ENCODE measurements at regions not wholly inside any gene's neighbourhood (a gene's known extent, or its start where the extent isn't known, plus 50 kb on each side); places are given as distances from the start of the nearest gene placed in this dataset.

- Histone ChIP-seq H3K4me3 (ENCODE audit: low read length) (no peak overlapping the region), H3K27me3 (ENCODE audit: control insufficient read depth, insufficient read depth) (no peaks in the 10 kb centered on the region), H3K4me1 (ENCODE audit: control insufficient read depth, insufficient read depth, low read length) (no peaks in the 10 kb centered on the region), H3K9me3 (ENCODE audit: control insufficient read depth, low read length) (no peaks in the 10 kb centered on the region), H3K27ac (ENCODE audit: low read length) (no peak overlapping the region)
- ATAC-seq (no peak), DNase-seq (no peak)
- intact Hi-C loops (cut with DNase I) = no loop called here
- WGBS = 71% methylated on average over 3 of the region's 3 CpGs
These were observed 316.9 kb downstream of the JRKL start for GRCh38 chr11:96706761-96707160.

DNA sequence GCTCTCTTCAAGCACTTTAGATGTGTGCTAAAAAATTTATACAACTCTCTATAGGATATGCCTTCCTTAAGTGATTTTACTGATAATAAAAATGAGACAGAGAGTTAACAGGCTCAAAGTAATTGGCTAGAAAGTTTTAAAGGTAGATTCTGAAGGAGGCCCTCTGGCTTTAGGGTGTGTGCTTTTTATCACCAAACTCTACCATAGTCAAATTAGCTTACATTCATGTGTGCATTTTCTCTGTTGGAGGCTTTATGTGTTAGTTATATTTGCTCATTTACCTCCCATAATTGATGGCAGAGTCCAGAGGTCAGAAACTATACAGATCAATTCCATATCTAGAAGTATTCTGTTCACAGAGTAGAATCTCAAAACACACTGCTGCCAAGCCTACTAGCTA, 317.5 kb downstream of the JRKL start:
- H3K9me3 ChIP-seq (ENCODE audit: control insufficient read depth, low read length) = no peaks in the 10 kb centered on the region
- no peaks in the 10 kb centered on the region for H3K27me3 ChIP-seq (ENCODE audit: control insufficient read depth, insufficient read depth)
- H3K4me1 ChIP-seq (ENCODE audit: control insufficient read depth, insufficient read depth, low read length) = no peaks in the 10 kb centered on the region
- DNase-seq (no peak), ATAC-seq (no peak)
- H3K27ac ChIP-seq (ENCODE audit: low read length) = no peak overlapping the region
- H3K4me3 ChIP-seq (ENCODE audit: low read length) = no peak overlapping the region
- intact Hi-C loops (cut with DNase I) = no loop called here

GRCh38 chr11:96708219-96708878, 318.5 kb downstream of the JRKL start:
- 63% methylated on average over 4 of the region's 4 CpGs for WGBS
- Histone ChIP-seq H3K27ac (ENCODE audit: low read length) (no peak overlapping the region), H3K4me1 (ENCODE audit: control insufficient read depth, insufficient read depth, low read length) (no peaks in the 10 kb centered on the region), H3K9me3 (ENCODE audit: control insufficient read depth, low read length) (no peaks in the 10 kb centered on the region), H3K4me3 (ENCODE audit: low read length) (no peak overlapping the region), H3K27me3 (ENCODE audit: control insufficient read depth, insufficient read depth) (no peaks in the 10 kb centered on the region)
- DNase-seq = no peak
- no peak for ATAC-seq
- intact Hi-C loops (cut with DNase I) = no loop called here

DNA sequence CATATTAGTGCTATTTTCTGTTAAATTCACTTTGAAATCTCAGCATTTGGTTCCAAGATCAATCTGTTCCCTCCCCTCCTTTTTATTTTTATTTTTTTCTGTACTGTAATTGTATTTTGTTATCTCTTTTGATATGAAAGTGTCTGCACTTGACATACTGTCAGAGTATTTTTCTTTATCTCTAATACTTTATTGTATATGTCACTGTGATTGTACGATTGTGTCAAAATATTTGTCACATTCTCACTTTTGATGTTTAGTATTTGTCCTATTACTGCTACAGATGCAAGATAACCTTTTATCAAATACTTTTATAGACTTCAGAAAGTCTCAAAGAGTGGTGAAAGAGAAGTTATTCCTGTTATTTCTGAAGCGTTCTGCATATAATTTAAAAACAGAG, 323.5 kb downstream of the JRKL start:
- Histone ChIP-seq H3K9me3 (ENCODE audit: control insufficient read depth, low read length) (no peaks in the 10 kb centered on the region), H3K27me3 (ENCODE audit: control insufficient read depth, insufficient read depth) (no peaks in the 10 kb centered on the region), H3K4me1 (ENCODE audit: control insufficient read depth, insufficient read depth, low read length) (no peaks in the 10 kb centered on the region), H3K4me3 (ENCODE audit: low read length) (no peak overlapping the region), H3K27ac (ENCODE audit: low read length) (no peak overlapping the region)
- DNase-seq = no peak
- 30% methylated on average over 2 of the region's 2 CpGs for WGBS
- intact Hi-C loops (cut with DNase I) = no loop called here
- no peak for ATAC-seq

- Histone ChIP-seq H3K27me3 (ENCODE audit: control insufficient read depth, insufficient read depth) (no peaks in the 10 kb centered on the region), H3K27ac (ENCODE audit: low read length) (no peak overlapping the region), H3K4me1 (ENCODE audit: control insufficient read depth, insufficient read depth, low read length) (no peaks in the 10 kb centered on the region), H3K9me3 (ENCODE audit: control insufficient read depth, low read length) (no peaks in the 10 kb centered on the region), H3K4me3 (ENCODE audit: low read length) (no peak overlapping the region)
- WGBS = 81% methylated on average over 2 of the region's 2 CpGs
- intact Hi-C loops (cut with DNase I) = no loop called here
- DNase-seq (no peak), ATAC-seq (no peak)
These were observed 324.9 kb downstream of the JRKL start for GRCh38 chr11:96714689-96715088.

DNA sequence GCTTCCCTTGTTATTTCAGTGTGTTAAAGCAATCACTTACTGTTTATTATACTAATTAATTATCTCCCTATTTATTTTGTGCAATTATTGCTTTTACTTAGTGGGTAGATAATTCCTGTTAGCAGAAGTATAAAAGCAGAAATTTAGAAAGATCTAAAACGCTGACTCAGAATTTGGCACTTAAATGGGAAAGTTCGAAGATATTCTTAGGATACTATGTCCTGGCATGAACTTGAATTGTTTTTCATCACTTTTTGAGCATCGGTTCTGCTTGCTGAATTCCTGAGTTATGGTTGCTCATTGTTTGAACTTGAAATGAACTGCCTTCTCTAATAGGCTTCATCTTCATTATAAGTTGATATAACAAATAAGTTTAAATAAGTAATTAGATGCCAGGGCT, 325.4 kb downstream of the JRKL start:
- no peak for DNase-seq
- no peaks in the 10 kb centered on the region for H3K27me3 ChIP-seq (ENCODE audit: control insufficient read depth, insufficient read depth)
- H3K4me1 ChIP-seq (ENCODE audit: control insufficient read depth, insufficient read depth, low read length) = no peaks in the 10 kb centered on the region
- H3K9me3 ChIP-seq (ENCODE audit: control insufficient read depth, low read length) = no peaks in the 10 kb centered on the region
- intact Hi-C loops (cut with DNase I) = no loop called here
- 21% methylated on average over 3 of the region's 3 CpGs for WGBS
- ATAC-seq = no peak
- H3K4me3 ChIP-seq (ENCODE audit: low read length) = no peak overlapping the region
- no peak overlapping the region for H3K27ac ChIP-seq (ENCODE audit: low read length)

- Histone ChIP-seq H3K4me3 (ENCODE audit: low read length) (no peak overlapping the region), H3K27me3 (ENCODE audit: control insufficient read depth, insufficient read depth) (no peaks in the 10 kb centered on the region), H3K4me1 (ENCODE audit: control insufficient read depth, insufficient read depth, low read length) (no peaks in the 10 kb centered on the region), H3K9me3 (ENCODE audit: control insufficient read depth, low read length) (no peaks in the 10 kb centered on the region), H3K27ac (ENCODE audit: low read length) (no peak overlapping the region)
- intact Hi-C loops (cut with DNase I) = no loop called here
- whole genome bisulfite sequencing = 17% methylated on average over 1 of the region's 1 CpG
- ATAC-seq (no peak), DNase-seq (no peak)
These were observed 346.8 kb downstream of the JRKL start for GRCh38 chr11:96736601-96737000.

GRCh38 chr11:96738311-96738710, 348.5 kb downstream of the JRKL start:
- Histone ChIP-seq H3K27me3 (ENCODE audit: control insufficient read depth, insufficient read depth) (no peaks in the 10 kb centered on the region), H3K4me3 (ENCODE audit: low read length) (no peak overlapping the region), H3K4me1 (ENCODE audit: control insufficient read depth, insufficient read depth, low read length) (no peaks in the 10 kb centered on the region), H3K9me3 (ENCODE audit: control insufficient read depth, low read length) (no peaks in the 10 kb centered on the region), H3K27ac (ENCODE audit: low read length) (no peak overlapping the region)
- ATAC-seq = no peak
- 91% methylated on average over 3 of the region's 3 CpGs for WGBS
- peak in 1 of 3 donors; percentile 18 for DNase-seq
- intact Hi-C loops (cut with DNase I) = no loop called here

DNA sequence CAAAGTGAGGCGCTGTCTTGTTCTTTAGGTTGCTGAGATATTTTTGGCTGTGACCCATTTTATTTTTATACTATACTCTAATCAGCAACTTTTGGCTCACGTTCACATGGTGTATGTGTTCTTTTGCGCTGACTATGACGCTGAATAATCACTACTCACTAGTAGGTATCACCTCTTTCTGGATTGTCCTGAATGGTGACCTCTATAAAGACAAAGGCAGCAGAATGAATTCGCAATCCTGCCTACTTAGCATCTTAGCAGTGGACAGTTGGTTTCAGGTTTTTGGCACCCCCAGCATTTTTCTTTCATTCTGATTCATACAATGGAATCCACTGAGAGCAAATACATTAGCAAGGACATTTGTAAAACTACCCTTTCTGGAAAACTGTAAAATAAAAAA, 351.3 kb downstream of the JRKL start:
- Histone ChIP-seq H3K27me3 (ENCODE audit: control insufficient read depth, insufficient read depth) (no peaks in the 10 kb centered on the region), H3K4me1 (ENCODE audit: control insufficient read depth, insufficient read depth, low read length) (no peaks in the 10 kb centered on the region), H3K27ac (ENCODE audit: low read length) (no peak overlapping the region), H3K4me3 (ENCODE audit: low read length) (no peak overlapping the region), H3K9me3 (ENCODE audit: control insufficient read depth, low read length) (no peaks in the 10 kb centered on the region)
- WGBS = 36% methylated on average over 5 of the region's 5 CpGs
- intact Hi-C loops (cut with DNase I) = no loop called here
- DNase-seq = no peak
- peak in 1 of 2 donors; percentile 23 for ATAC-seq

DNA sequence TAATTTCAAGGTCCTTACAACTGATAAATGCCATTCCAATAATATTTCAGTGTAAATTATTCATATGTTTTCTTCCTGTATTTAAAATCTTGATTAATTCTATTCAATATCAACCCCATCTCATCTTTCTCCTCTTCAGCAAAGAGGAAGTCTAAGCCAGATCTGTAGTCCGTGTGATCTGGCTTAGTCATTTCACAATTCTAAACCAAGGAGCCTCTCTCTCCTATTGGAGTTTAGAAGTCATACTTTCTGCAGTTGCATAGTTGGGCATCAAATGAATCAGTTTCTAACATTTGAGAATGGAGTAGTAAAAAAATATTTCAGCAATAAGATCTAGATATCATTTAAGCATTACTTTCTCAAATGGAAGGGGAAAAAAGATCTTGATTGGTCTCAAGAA, 354.9 kb downstream of the JRKL start:
- WGBS = 0% methylated on average over 1 of the region's 1 CpG
- Histone ChIP-seq H3K9me3 (ENCODE audit: control insufficient read depth, low read length) (no peaks in the 10 kb centered on the region), H3K4me3 (ENCODE audit: low read length) (no peak overlapping the region), H3K27me3 (ENCODE audit: control insufficient read depth, insufficient read depth) (no peaks in the 10 kb centered on the region), H3K4me1 (ENCODE audit: control insufficient read depth, insufficient read depth, low read length) (no peaks in the 10 kb centered on the region), H3K27ac (ENCODE audit: low read length) (no peak overlapping the region)
- intact Hi-C loops (cut with DNase I) = no loop called here
- ATAC-seq = no peak
- no peak for DNase-seq

- Histone ChIP-seq H3K27me3 (ENCODE audit: control insufficient read depth, insufficient read depth) (no peaks in the 10 kb centered on the region), H3K4me3 (ENCODE audit: low read length) (no peak overlapping the region), H3K9me3 (ENCODE audit: control insufficient read depth, low read length) (no peaks in the 10 kb centered on the region), H3K27ac (ENCODE audit: low read length) (no peak overlapping the region), H3K4me1 (ENCODE audit: control insufficient read depth, insufficient read depth, low read length) (no peaks in the 10 kb centered on the region)
- DNase-seq = no peak
- WGBS = 54% methylated on average over 2 of the region's 2 CpGs
- intact Hi-C loops (cut with DNase I) = no loop called here
- ATAC-seq = no peak
These were observed 359.0 kb downstream of the JRKL start for GRCh38 chr11:96748639-96749370.

Data from right cardiac atrium (tissue), 5 donors.